ENCODE measurements at regions not wholly inside any gene's neighbourhood (a gene's known extent, or its start where the extent isn't known, plus 50 kb on each side); places are given as distances from the start of the nearest gene placed in this dataset.

DNA sequence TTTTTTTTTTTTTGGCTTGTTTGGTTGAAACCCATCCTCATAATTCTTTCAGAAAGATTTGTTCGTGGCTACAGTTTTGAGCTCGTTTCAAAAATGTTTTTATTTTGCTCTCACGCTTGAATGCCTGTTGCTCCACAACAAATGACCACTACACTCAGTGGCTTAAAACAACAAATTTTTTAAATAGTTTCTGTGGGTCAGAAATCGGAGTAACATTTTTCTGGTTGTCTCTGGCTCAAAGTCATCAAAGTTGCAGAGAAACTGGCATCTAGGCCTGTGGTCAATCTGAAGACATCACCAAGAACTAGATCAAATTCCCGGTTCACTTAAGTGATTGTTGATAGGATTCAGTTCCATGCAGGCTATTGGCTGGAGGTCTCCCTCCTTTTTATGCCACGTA, 560.0 kb downstream of the SNAPC1 start:
- Histone ChIP-seq H2BK12ac (ENCODE audit: low read length) (no peak overlapping the region), H3K27ac (ENCODE audit: low read depth, low read length) (no peak overlapping the region), H3K27me3 (ENCODE audit: insufficient read depth, low read length) (no peaks in the 10 kb centered on the region), H3K9ac (ENCODE audit: low read length) (no peak overlapping the region), H3K23ac (ENCODE audit: low read length) (no peak overlapping the region), H3K4me2 (ENCODE audit: low read length) (no peak overlapping the region), H3K79me1 (ENCODE audit: low read length) (no peaks in the 10 kb centered on the region), H2BK5ac (ENCODE audit: low read depth, low read length, poor library complexity) (no peak overlapping the region), H3K9me3 (ENCODE audit: insufficient read depth, low read depth, low read length) (no peaks in the 10 kb centered on the region), H4K8ac (ENCODE audit: low read depth, low read length) (no peak overlapping the region), H2BK120ac (ENCODE audit: insufficient read depth, low read length, poor library complexity) (no peak overlapping the region), H2AK5ac (ENCODE audit: low read length) (no peak overlapping the region), H4K12ac (ENCODE audit: low read depth, low read length) (no peak overlapping the region), H3K4me1 (ENCODE audit: control insufficient read depth in 1 of 2, insufficient read depth in 2 of 2, low read length in 2 of 2) (no peaks in the 10 kb centered on the region), H3K36me3 (ENCODE audit: control insufficient read depth in 1 of 2, insufficient read depth in 2 of 2, low read length in 2 of 2) (no peaks in the 10 kb centered on the region), H2AFZ (ENCODE audit: insufficient read depth, low read length, poor library complexity) (no peak overlapping the region), H3K4me3 (ENCODE audit: low read depth, low read length) (no peak overlapping the region), H3K4ac (ENCODE audit: low read depth, low read length) (no peak overlapping the region), H3K18ac (ENCODE audit: low read length) (no peak overlapping the region), H3K79me2 (ENCODE audit: control insufficient read depth, insufficient read depth, low read length, poor library complexity) (no peaks in the 10 kb centered on the region), H4K91ac (ENCODE audit: low read depth, low read length) (no peak overlapping the region), H3K14ac (ENCODE audit: low read length) (no peak overlapping the region)
- no peak for DNase-seq
- WGBS (ENCODE audit: extremely low coverage, insufficient coverage, insufficient read length), result no CpG with 5 or more reads among the region's 6 CpGs

DNA sequence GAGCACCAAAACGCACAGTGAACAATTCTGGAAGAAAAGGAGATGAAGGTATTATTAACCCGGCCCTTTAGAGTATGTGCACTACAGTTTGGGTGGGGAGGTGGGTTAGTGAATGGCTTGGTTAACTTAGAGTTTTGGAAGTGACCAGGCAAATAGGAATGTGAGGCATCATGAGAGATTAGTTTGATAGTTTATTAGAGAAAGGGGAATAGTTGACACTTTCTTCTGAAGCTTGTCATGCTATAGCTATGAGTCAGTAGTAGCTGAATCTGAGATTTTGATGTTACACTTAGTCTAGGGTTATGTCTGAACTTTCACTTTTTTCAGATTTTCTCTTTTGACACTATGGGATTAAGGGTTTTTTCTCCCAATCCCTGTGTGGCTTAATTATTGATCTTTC, 567.2 kb downstream of the SNAPC1 start:
- Histone ChIP-seq H3K4me1 (ENCODE audit: control insufficient read depth in 1 of 2, insufficient read depth in 2 of 2, low read length in 2 of 2) (no peaks in the 10 kb centered on the region), H3K36me3 (ENCODE audit: control insufficient read depth in 1 of 2, insufficient read depth in 2 of 2, low read length in 2 of 2) (no peaks in the 10 kb centered on the region), H3K4ac (ENCODE audit: low read depth, low read length) (no peak overlapping the region), H2BK5ac (ENCODE audit: low read depth, low read length, poor library complexity) (no peak overlapping the region), H2BK12ac (ENCODE audit: low read length) (no peak overlapping the region), H3K23ac (ENCODE audit: low read length) (no peak overlapping the region), H4K8ac (ENCODE audit: low read depth, low read length) (no peak overlapping the region), H3K79me1 (ENCODE audit: low read length) (no peaks in the 10 kb centered on the region), H2AK5ac (ENCODE audit: low read length) (no peak overlapping the region), H3K18ac (ENCODE audit: low read length) (no peak overlapping the region), H3K14ac (ENCODE audit: low read length) (no peak overlapping the region), H3K27me3 (ENCODE audit: insufficient read depth, low read length) (no peaks in the 10 kb centered on the region), H3K79me2 (ENCODE audit: control insufficient read depth, insufficient read depth, low read length, poor library complexity) (no peaks in the 10 kb centered on the region), H2AFZ (ENCODE audit: insufficient read depth, low read length, poor library complexity) (no peak overlapping the region), H3K9ac (ENCODE audit: low read length) (no peak overlapping the region), H3K27ac (ENCODE audit: low read depth, low read length) (no peak overlapping the region), H3K4me2 (ENCODE audit: low read length) (no peak overlapping the region), H3K4me3 (ENCODE audit: low read depth, low read length) (no peak overlapping the region), H4K91ac (ENCODE audit: low read depth, low read length) (no peak overlapping the region), H2BK120ac (ENCODE audit: insufficient read depth, low read length, poor library complexity) (no peak overlapping the region), H3K9me3 (ENCODE audit: insufficient read depth, low read depth, low read length) (no peaks in the 10 kb centered on the region), H4K12ac (ENCODE audit: low read depth, low read length) (no peak overlapping the region)
- peak in 1 of 2 donors; percentile 23 for DNase-seq
- no CpG with 5 or more reads among the region's 2 CpGs for WGBS (ENCODE audit: extremely low coverage, insufficient coverage, insufficient read length)

DNA sequence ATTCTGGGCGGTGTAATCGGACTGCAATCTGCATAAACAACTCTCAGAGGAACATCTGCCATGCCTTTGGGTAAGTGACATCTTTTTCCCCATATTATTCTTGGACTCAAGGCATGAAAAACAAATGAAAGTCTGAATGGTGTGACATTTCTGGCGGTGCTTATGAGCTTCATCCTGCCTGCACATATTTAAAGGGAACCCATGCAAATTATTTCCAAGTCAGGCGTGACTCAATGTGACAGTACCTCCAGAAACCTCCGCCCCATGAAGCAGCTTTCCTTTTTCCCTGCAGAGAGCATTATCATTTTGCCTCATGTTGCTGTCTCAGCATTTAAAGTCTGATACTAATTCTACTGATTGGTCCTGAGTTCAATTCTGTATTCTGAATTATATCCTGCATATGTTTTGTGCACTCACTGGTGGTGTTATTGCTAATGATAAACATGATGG, 585.4 kb downstream of the SNAPC1 start:
- Histone ChIP-seq H4K8ac (ENCODE audit: low read depth, low read length) (no peak overlapping the region), H3K36me3 (ENCODE audit: control insufficient read depth in 1 of 2, insufficient read depth in 2 of 2, low read length in 2 of 2) (no peaks in the 10 kb centered on the region), H2AFZ (ENCODE audit: insufficient read depth, low read length, poor library complexity) (no peak overlapping the region), H3K9me3 (ENCODE audit: insufficient read depth, low read depth, low read length) (no peaks in the 10 kb centered on the region), H2BK120ac (ENCODE audit: insufficient read depth, low read length, poor library complexity) (no peak overlapping the region), H3K79me2 (ENCODE audit: control insufficient read depth, insufficient read depth, low read length, poor library complexity) (no peaks in the 10 kb centered on the region), H3K9ac (ENCODE audit: low read length) (no peak overlapping the region), H3K79me1 (ENCODE audit: low read length) (no peaks in the 10 kb centered on the region), H3K27me3 (ENCODE audit: insufficient read depth, low read length) (no peaks in the 10 kb centered on the region), H4K12ac (ENCODE audit: low read depth, low read length) (no peak overlapping the region), H2BK12ac (ENCODE audit: low read length) (no peak overlapping the region), H3K4me3 (ENCODE audit: low read depth, low read length) (no peak overlapping the region), H4K91ac (ENCODE audit: low read depth, low read length) (no peak overlapping the region), H3K4me2 (ENCODE audit: low read length) (no peak overlapping the region), H3K4ac (ENCODE audit: low read depth, low read length) (no peak overlapping the region), H3K23ac (ENCODE audit: low read length) (no peak overlapping the region), H2BK5ac (ENCODE audit: low read depth, low read length, poor library complexity) (no peak overlapping the region), H3K4me1 (ENCODE audit: control insufficient read depth in 1 of 2, insufficient read depth in 2 of 2, low read length in 2 of 2) (no peaks in the 10 kb centered on the region), H3K18ac (ENCODE audit: low read length) (no peak overlapping the region), H3K27ac (ENCODE audit: low read depth, low read length) (no peak overlapping the region), H3K14ac (ENCODE audit: low read length) (no peak overlapping the region), H2AK5ac (ENCODE audit: low read length) (no peak overlapping the region)
- no CpG with 5 or more reads among the region's 5 CpGs for WGBS (ENCODE audit: extremely low coverage, insufficient coverage, insufficient read length)
- DNase-seq, result no peak

DNA sequence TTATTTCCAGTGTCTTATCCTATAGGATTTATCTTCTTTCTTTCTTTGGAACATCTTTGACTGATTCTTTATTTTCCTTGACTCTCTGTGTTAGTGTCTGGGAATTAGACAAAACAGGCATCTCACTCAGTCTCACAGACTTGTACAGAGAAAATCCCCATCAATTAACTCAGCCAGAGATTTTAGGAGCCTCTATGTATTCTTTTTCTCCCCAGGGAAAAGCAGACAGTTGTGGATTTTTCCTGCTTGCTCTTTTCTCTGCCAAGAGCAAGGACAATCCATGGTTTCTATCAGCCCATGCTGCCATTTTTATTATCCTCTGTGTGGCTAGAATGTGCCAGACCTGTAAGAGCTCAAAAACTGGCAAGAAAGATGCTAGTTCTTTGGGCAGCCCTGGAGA, 595.1 kb downstream of the SNAPC1 start:
- Histone ChIP-seq H4K12ac (ENCODE audit: low read depth, low read length) (no peak overlapping the region), H2BK120ac (ENCODE audit: insufficient read depth, low read length, poor library complexity) (no peak overlapping the region), H4K8ac (ENCODE audit: low read depth, low read length) (no peak overlapping the region), H2AK5ac (ENCODE audit: low read length) (no peak overlapping the region), H3K27ac (ENCODE audit: low read depth, low read length) (no peak overlapping the region), H3K79me2 (ENCODE audit: control insufficient read depth, insufficient read depth, low read length, poor library complexity) (no peaks in the 10 kb centered on the region), H3K27me3 (ENCODE audit: insufficient read depth, low read length) (no peaks in the 10 kb centered on the region), H3K4ac (ENCODE audit: low read depth, low read length) (no peak overlapping the region), H3K36me3 (ENCODE audit: control insufficient read depth in 1 of 2, insufficient read depth in 2 of 2, low read length in 2 of 2) (no peaks in the 10 kb centered on the region), H4K91ac (ENCODE audit: low read depth, low read length) (no peak overlapping the region), H3K9ac (ENCODE audit: low read length) (no peak overlapping the region), H3K18ac (ENCODE audit: low read length) (no peak overlapping the region), H3K4me1 (ENCODE audit: control insufficient read depth in 1 of 2, insufficient read depth in 2 of 2, low read length in 2 of 2) (no peaks in the 10 kb centered on the region), H3K23ac (ENCODE audit: low read length) (no peak overlapping the region), H3K79me1 (ENCODE audit: low read length) (no peaks in the 10 kb centered on the region), H3K9me3 (ENCODE audit: insufficient read depth, low read depth, low read length) (no peaks in the 10 kb centered on the region), H2AFZ (ENCODE audit: insufficient read depth, low read length, poor library complexity) (no peak overlapping the region), H3K4me2 (ENCODE audit: low read length) (no peak overlapping the region), H2BK12ac (ENCODE audit: low read length) (no peak overlapping the region), H3K4me3 (ENCODE audit: low read depth, low read length) (no peak overlapping the region), H3K14ac (ENCODE audit: low read length) (no peak overlapping the region), H2BK5ac (ENCODE audit: low read depth, low read length, poor library complexity) (no peak overlapping the region)
- no peak for DNase-seq

Data from trophoblast cell (in vitro differentiated cells and primary cell).